ENCODE measurements at regions not wholly inside any gene's neighbourhood (a gene's known extent, or its start where the extent isn't known, plus 50 kb on each side); places are given as distances from the start of the nearest gene placed in this dataset.
"Not testable (repeated sequence)": the region's sequence is repeated elsewhere in the genome, so short reads cannot be mapped to it uniquely, and the experiment has no call there.

- no peaks in the 10 kb centered on the region for H3K4me1 ChIP-seq (ENCODE audit: insufficient read depth)
- H3K27ac ChIP-seq (ENCODE audit: low read depth) = no peak overlapping the region
- no peaks in the 10 kb centered on the region for H3K36me3 ChIP-seq (ENCODE audit: insufficient read depth)
- H3K4me3 ChIP-seq (ENCODE audit: low read depth, low read length) = no peak overlapping the region
- DNase-seq (ENCODE audit: extremely low spot score) = no peak
- 98% methylated on average over 2 of the region's 2 CpGs for WGBS
These were observed 108.6 kb downstream of the CD83 start for GRCh38 chr6:14226051-14226660.

- no peak overlapping the region for H3K4me3 ChIP-seq (ENCODE audit: low read depth, low read length)
- 67% methylated on average over 7 of the region's 7 CpGs for WGBS
- H3K4me1 ChIP-seq (ENCODE audit: insufficient read depth) = no peaks in the 10 kb centered on the region
- DNase-seq (ENCODE audit: extremely low spot score) = no peak
- H3K27ac ChIP-seq (ENCODE audit: low read depth) = no peak overlapping the region
- H3K36me3 ChIP-seq (ENCODE audit: insufficient read depth) = no peaks in the 10 kb centered on the region
These were observed 111.0 kb downstream of the CD83 start for GRCh38 chr6:14228571-14228970.

GRCh38 chr6:14231071-14231483 is 113.5 kb downstream of the CD83 start:
- 81% methylated on average over 6 of the region's 6 CpGs for WGBS
- H3K27ac ChIP-seq (ENCODE audit: low read depth) = no peak overlapping the region
- H3K4me1 ChIP-seq (ENCODE audit: insufficient read depth) = no peaks in the 10 kb centered on the region
- no peak overlapping the region for H3K4me3 ChIP-seq (ENCODE audit: low read depth, low read length)
- H3K36me3 ChIP-seq (ENCODE audit: insufficient read depth) = no peaks in the 10 kb centered on the region
- no peak for DNase-seq (ENCODE audit: extremely low spot score)

GRCh38 chr6:14231501-14232280 is 114.1 kb downstream of the CD83 start:
- H3K4me1 ChIP-seq (ENCODE audit: insufficient read depth) = no peaks in the 10 kb centered on the region
- no peaks in the 10 kb centered on the region for H3K36me3 ChIP-seq (ENCODE audit: insufficient read depth)
- WGBS = 92% methylated on average over 7 of the region's 7 CpGs
- H3K27ac ChIP-seq (ENCODE audit: low read depth) = no peak overlapping the region
- H3K4me3 ChIP-seq (ENCODE audit: low read depth, low read length) = no peak overlapping the region
- DNase-seq (ENCODE audit: extremely low spot score) = no peak

- H3K36me3 ChIP-seq (ENCODE audit: insufficient read depth) = no peaks in the 10 kb centered on the region
- no peak overlapping the region for H3K4me3 ChIP-seq (ENCODE audit: low read depth, low read length)
- H3K27ac ChIP-seq (ENCODE audit: low read depth) = no peak overlapping the region
- no peaks in the 10 kb centered on the region for H3K4me1 ChIP-seq (ENCODE audit: insufficient read depth)
- 88% methylated on average over 2 of the region's 2 CpGs for WGBS
- DNase-seq (ENCODE audit: extremely low spot score) = no peak
These were observed 115.3 kb downstream of the CD83 start for GRCh38 chr6:14232889-14233288.

- Histone ChIP-seq H3K4me3 (ENCODE audit: low read depth, low read length) (no peak overlapping the region), H3K27ac (ENCODE audit: low read depth) (no peak overlapping the region), H3K36me3 (ENCODE audit: insufficient read depth) (no peaks in the 10 kb centered on the region), H3K4me1 (ENCODE audit: insufficient read depth) (no peaks in the 10 kb centered on the region)
- no peak for DNase-seq (ENCODE audit: extremely low spot score)
- WGBS = 92% methylated on average over 8 of the region's 8 CpGs
These were observed 118.2 kb downstream of the CD83 start for GRCh38 chr6:14235653-14236356.

- no peak overlapping the region for H3K27ac ChIP-seq (ENCODE audit: low read depth)
- H3K36me3 ChIP-seq (ENCODE audit: insufficient read depth) = no peaks in the 10 kb centered on the region
- no peak overlapping the region for H3K4me3 ChIP-seq (ENCODE audit: low read depth, low read length)
- H3K4me1 ChIP-seq (ENCODE audit: insufficient read depth) = no peaks in the 10 kb centered on the region
- 98% methylated on average over 2 of the region's 2 CpGs for WGBS
- DNase-seq (ENCODE audit: extremely low spot score) = no peak
These were observed 121.5 kb downstream of the CD83 start for GRCh38 chr6:14239097-14239496.

GRCh38 chr6:14240411-14241166 is 123.0 kb downstream of the CD83 start:
- no peak for DNase-seq (ENCODE audit: extremely low spot score)
- Histone ChIP-seq H3K4me3 (ENCODE audit: low read depth, low read length) (no peak overlapping the region), H3K4me1 (ENCODE audit: insufficient read depth) (no peaks in the 10 kb centered on the region), H3K27ac (ENCODE audit: low read depth) (no peak overlapping the region), H3K36me3 (ENCODE audit: insufficient read depth) (no peaks in the 10 kb centered on the region)
- WGBS = 57% methylated on average over 5 of the region's 5 CpGs

- Histone ChIP-seq H3K36me3 (ENCODE audit: insufficient read depth) (no peaks in the 10 kb centered on the region), H3K27ac (ENCODE audit: low read depth) (no peak overlapping the region), H3K4me1 (ENCODE audit: insufficient read depth) (no peaks in the 10 kb centered on the region), H3K4me3 (ENCODE audit: low read depth, low read length) (no peak overlapping the region)
- DNase-seq (ENCODE audit: extremely low spot score) = no peak
- WGBS = 84% methylated on average over 5 of the region's 5 CpGs
These were observed 123.9 kb downstream of the CD83 start for GRCh38 chr6:14241255-14242070.

GRCh38 chr6:14242912-14243311 is 125.3 kb downstream of the CD83 start:
- not testable (repeated sequence) for H3K27ac ChIP-seq (ENCODE audit: low read depth); H3K4me3 ChIP-seq (ENCODE audit: low read depth, low read length); DNase-seq (ENCODE audit: extremely low spot score); H3K36me3 ChIP-seq (ENCODE audit: insufficient read depth); H3K4me1 ChIP-seq (ENCODE audit: insufficient read depth)
- 97% methylated on average over 2 of the region's 2 CpGs for WGBS

GRCh38 chr6:14243597-14243996 is 126.0 kb downstream of the CD83 start:
- Histone ChIP-seq H3K27ac (ENCODE audit: low read depth) (no peak overlapping the region), H3K36me3 (ENCODE audit: insufficient read depth) (no peaks in the 10 kb centered on the region), H3K4me3 (ENCODE audit: low read depth, low read length) (no peak overlapping the region), H3K4me1 (ENCODE audit: insufficient read depth) (no peaks in the 10 kb centered on the region)
- WGBS = 89% methylated on average over 5 of the region's 5 CpGs
- no peak for DNase-seq (ENCODE audit: extremely low spot score)

- Histone ChIP-seq H3K4me1 (ENCODE audit: insufficient read depth) (no peaks in the 10 kb centered on the region), H3K4me3 (ENCODE audit: low read depth, low read length) (no peak overlapping the region), H3K36me3 (ENCODE audit: insufficient read depth) (no peaks in the 10 kb centered on the region), H3K27ac (ENCODE audit: low read depth) (no peak overlapping the region)
- 89% methylated on average over 3 of the region's 3 CpGs for WGBS
- DNase-seq (ENCODE audit: extremely low spot score) = no peak
These were observed 129.3 kb downstream of the CD83 start for GRCh38 chr6:14246876-14247275.

- no peak for DNase-seq (ENCODE audit: extremely low spot score)
- H3K27ac ChIP-seq (ENCODE audit: low read depth) = no peak overlapping the region
- WGBS = 97% methylated on average over 4 of the region's 4 CpGs
These were observed 133.0 kb downstream of the CD83 start for GRCh38 chr6:14250573-14250972.

More at GRCh38 chr6:14250573-14250972, 133.0 kb downstream of the CD83 start:
- no peaks in the 10 kb centered on the region for H3K36me3 ChIP-seq (ENCODE audit: insufficient read depth)
- H3K4me3 ChIP-seq (ENCODE audit: low read depth, low read length) = no peak overlapping the region
- no peaks in the 10 kb centered on the region for H3K4me1 ChIP-seq (ENCODE audit: insufficient read depth)

Measured in urinary bladder (tissue), 3 donors.